PC-3 (cell line): ENCODE measurements at regions not wholly inside any gene's neighbourhood (a gene's known extent, or its start where the extent isn't known, plus 50 kb on each side); places are given as distances from the start of the nearest gene placed in this dataset.

ENCODE experiments used
- ATAC-seq: fragments of 200-7000 bp; cut with Tn5 transposase; 2 replicates; pipeline ENCODE4 v1.9.1; 2020; ENCODE audit warnings: mild to moderate bottlenecking, moderate library complexity
- BruUV-seq: library from RNA; stranded (reverse); fragments of 400-500 nt; replicated peaks from 2 replicates; lab custom pipeline; 2021; lab: Mats Ljungman, UMichigan
- CTCF ChIA-PET: fragments of 300-600 bp; sonication (Branson Sonifier 250); formaldehyde crosslinking; loops from one replicate; lab custom pipeline; 2022; ENCODE audit warnings: antibody characterized with exemption; lab: Charles Lee
- POLR2A ChIA-PET: fragments of 300-600 bp; sonication (Branson Sonifier 250); formaldehyde crosslinking; loops from one replicate; lab custom pipeline; 2022; ENCODE audit warnings: antibody characterized with exemption; ENCODE audit not compliant: unreplicated experiment; lab: Charles Lee
- DNase-seq: peaks from one replicate; pipeline ENCODE4 v3.0.0-alpha.2; 2015
- H2AFZ ChIP-seq: fragments of 300-600 bp; sonication (generic); 2 replicates; pipeline ENCODE4 v1.6.0; 2016; ENCODE audit warnings: antibody characterized with exemption, low read length
- H3F3A ChIP-seq: fragments of 300-600 bp; sonication (generic); one replicate; pipeline ENCODE4 v1.6.0; 2017; ENCODE audit warnings: antibody characterized with exemption, low read length, control low read depth, mild to moderate bottlenecking; ENCODE audit not compliant: unreplicated experiment
- H3K27ac ChIP-seq: fragments of 300-600 bp; sonication (generic); 2 replicates; pipeline ENCODE4 v1.5.1; 2016; ENCODE audit warnings: mild to moderate bottlenecking, low read length
- H3K27me3 ChIP-seq: fragments of 300-600 bp; sonication (generic); 2 replicates; pipeline ENCODE4 v1.6.1; 2016; ENCODE audit warnings: low read length, mixed read lengths
- H3K36me3 ChIP-seq: fragments of 300-600 bp; sonication (generic); 2 replicates; pipeline ENCODE4 v1.6.1; 2016; ENCODE audit warnings: low read depth, mixed run types, low read length, mixed read lengths
- H3K4me1 ChIP-seq: fragments of 300-600 bp; sonication (generic); 2 replicates; pipeline ENCODE4 v1.5.1; 2016; ENCODE audit warnings: low read length; ENCODE audit not compliant: insufficient read depth
- H3K4me2 ChIP-seq: fragments of 300-600 bp; sonication (generic); 2 replicates; pipeline ENCODE4 v1.6.0; 2016; ENCODE audit warnings: low read length
- H3K4me3 ChIP-seq: fragments of 300-600 bp; sonication (generic); 2 replicates; pipeline ENCODE4 v1.5.1; 2016; ENCODE audit warnings: mild to moderate bottlenecking, low read length, mixed read lengths
- H3K79me2 ChIP-seq: fragments of 300-600 bp; sonication (generic); 2 replicates; pipeline ENCODE4 v1.6.1; 2017; ENCODE audit warnings: low read length, mixed read lengths
- H3K9ac ChIP-seq: fragments of 300-600 bp; sonication (generic); 2 replicates; pipeline ENCODE4 v1.6.0; 2016; ENCODE audit warnings: mild to moderate bottlenecking, low read length
- H3K9me2 ChIP-seq: fragments of 300-600 bp; sonication (generic); replicated peaks from 2 replicates; pipeline ENCODE4 v1.6.1; 2016; ENCODE audit warnings: mixed run types, low read length, mixed read lengths
- H3K9me3 ChIP-seq: fragments of 300-600 bp; sonication (generic); 2 replicates; pipeline ENCODE4 v1.6.1; 2016; ENCODE audit warnings: low read length, mixed read lengths
- H4K20me1 ChIP-seq: fragments of 300-600 bp; sonication (generic); 2 replicates; pipeline ENCODE4 v1.6.1; 2016; ENCODE audit warnings: low read length, mixed read lengths
- EZH2 ChIP-seq: fragments of 300-600 bp; sonication (generic); IDR thresholded peaks from one replicate; pipeline ENCODE4 v1.6.1; 2017; ENCODE audit warnings: antibody characterized with exemption, mild to moderate bottlenecking, low read length; ENCODE audit not compliant: unreplicated experiment
- EZH2phosphoT487 ChIP-seq: fragments of 300-600 bp; sonication (generic); IDR thresholded peaks from 2 replicates; pipeline ENCODE4 v1.6.1; 2018; ENCODE audit warnings: mild to moderate bottlenecking, antibody characterized with exemption, low read length, borderline replicate concordance
- intact Hi-C: fragments of 100-400 bp; cut with micrococcal nuclease; formaldehyde crosslinking; loops from 2 replicates; pipeline ENCODE4 v1.9.0; 2023
- TF ChIP-seq, protein P1 (sequence below): fragments of 300-600 bp; sonication (generic); conservative IDR thresholded peaks from 2 replicates; pipeline ENCODE4 v1.5.1; 2017; ENCODE audit warnings: antibody characterized with exemption, low read depth, mild to moderate bottlenecking, low read length

- ChIA-PET POLR2A (no interaction called here), CTCF (no interaction called here)
- DNase-seq = no peak
- Histone ChIP-seq H3K4me2 (no peak overlapping the region), H3K27me3 (peaks cover 39% of the 10 kb centered on the region), H3F3A (no peaks in the 10 kb centered on the region), H3K79me2 (no peaks in the 10 kb centered on the region), H3K36me3 (no peaks in the 10 kb centered on the region), H3K4me1 (no peaks in the 10 kb centered on the region), H3K9me2 (no peaks in the 10 kb centered on the region), H3K27ac (no peak overlapping the region), H2AFZ (no peak overlapping the region), H4K20me1 (no peaks in the 10 kb centered on the region), H3K9ac (no peak overlapping the region), H3K4me3 (no peak overlapping the region), H3K9me3 (no peaks in the 10 kb centered on the region)
- intact Hi-C loops = no loop called here
- BruUV-seq = no TSS peak
- no peak for ATAC-seq
- TF ChIP-seq, protein P1, sequence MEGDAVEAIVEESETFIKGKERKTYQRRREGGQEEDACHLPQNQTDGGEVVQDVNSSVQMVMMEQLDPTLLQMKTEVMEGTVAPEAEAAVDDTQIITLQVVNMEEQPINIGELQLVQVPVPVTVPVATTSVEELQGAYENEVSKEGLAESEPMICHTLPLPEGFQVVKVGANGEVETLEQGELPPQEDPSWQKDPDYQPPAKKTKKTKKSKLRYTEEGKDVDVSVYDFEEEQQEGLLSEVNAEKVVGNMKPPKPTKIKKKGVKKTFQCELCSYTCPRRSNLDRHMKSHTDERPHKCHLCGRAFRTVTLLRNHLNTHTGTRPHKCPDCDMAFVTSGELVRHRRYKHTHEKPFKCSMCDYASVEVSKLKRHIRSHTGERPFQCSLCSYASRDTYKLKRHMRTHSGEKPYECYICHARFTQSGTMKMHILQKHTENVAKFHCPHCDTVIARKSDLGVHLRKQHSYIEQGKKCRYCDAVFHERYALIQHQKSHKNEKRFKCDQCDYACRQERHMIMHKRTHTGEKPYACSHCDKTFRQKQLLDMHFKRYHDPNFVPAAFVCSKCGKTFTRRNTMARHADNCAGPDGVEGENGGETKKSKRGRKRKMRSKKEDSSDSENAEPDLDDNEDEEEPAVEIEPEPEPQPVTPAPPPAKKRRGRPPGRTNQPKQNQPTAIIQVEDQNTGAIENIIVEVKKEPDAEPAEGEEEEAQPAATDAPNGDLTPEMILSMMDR = no peak
- no peak for TF ChIP-seq EZH2
- TF ChIP-seq EZH2phosphoT487 = no peak
Observed at GRCh38 chr4:82047731-82048130, 326.1 kb downstream of the HNRNPD start.

GRCh38 chr4:82046796-82047195, 327.0 kb downstream of the HNRNPD start:
- Histone ChIP-seq H3K9me2 (no peaks in the 10 kb centered on the region), H3K27ac (no peak overlapping the region), H3K4me2 (no peak overlapping the region), H3K9me3 (no peaks in the 10 kb centered on the region), H3F3A (no peaks in the 10 kb centered on the region), H3K4me1 (no peaks in the 10 kb centered on the region), H3K9ac (no peak overlapping the region), H3K36me3 (no peaks in the 10 kb centered on the region), H4K20me1 (no peaks in the 10 kb centered on the region), H3K79me2 (no peaks in the 10 kb centered on the region), H2AFZ (no peak overlapping the region), H3K27me3 (peaks cover 47% of the 10 kb centered on the region), H3K4me3 (no peak overlapping the region)
- intact Hi-C loops = no loop called here
- BruUV-seq = no TSS peak
- ATAC-seq = no peak
- POLR2A ChIA-PET = no interaction called here
- DNase-seq = no peak
- TF ChIP-seq EZH2 (no peak), EZH2phosphoT487 (no peak)
- TF ChIP-seq, protein P1 = no peak
- CTCF ChIA-PET = no interaction called here

DNA sequence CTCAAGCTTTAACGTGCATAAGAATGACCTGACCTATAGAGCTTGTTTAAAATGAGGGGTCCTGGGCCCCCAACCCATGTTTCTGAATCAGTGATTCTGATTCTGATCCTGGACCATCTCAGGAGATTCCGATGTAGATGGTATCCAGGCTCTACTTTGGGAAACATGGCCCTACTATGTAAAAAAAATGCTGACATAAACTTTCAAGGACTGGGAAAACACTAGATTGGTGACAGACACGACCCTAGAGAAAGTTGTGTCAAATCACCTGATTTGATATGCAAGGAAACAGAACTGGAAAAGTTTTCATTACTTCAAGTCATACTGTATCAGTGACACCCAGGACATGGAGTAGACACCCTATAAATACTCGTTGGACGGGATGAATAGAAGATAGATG, 328.5 kb downstream of the HNRNPD start:
- ATAC-seq (no peak), DNase-seq (no peak)
- Histone ChIP-seq H3K9me2 (no peaks in the 10 kb centered on the region), H3K27me3 (peaks cover 52% of the 10 kb centered on the region), H3K9ac (no peak overlapping the region), H3K27ac (no peak overlapping the region), H3K36me3 (no peaks in the 10 kb centered on the region), H3K4me1 (no peaks in the 10 kb centered on the region), H2AFZ (no peak overlapping the region), H3K4me3 (no peak overlapping the region), H3K79me2 (no peaks in the 10 kb centered on the region), H3K4me2 (no peak overlapping the region), H4K20me1 (no peaks in the 10 kb centered on the region), H3F3A (no peaks in the 10 kb centered on the region), H3K9me3 (no peaks in the 10 kb centered on the region)
- intact Hi-C loops = no loop called here
- BruUV-seq = no TSS peak
- POLR2A ChIA-PET = no interaction called here
- no peak for TF ChIP-seq EZH2
- TF ChIP-seq EZH2phosphoT487 = no peak
- TF ChIP-seq, protein P1 = no peak
- CTCF ChIA-PET = no interaction called here
